HG02970 (cell line): ENCODE measurements at regions not wholly inside any gene's neighbourhood (a gene's known extent, or its start where the extent isn't known, plus 50 kb on each side); places are given as distances from the start of the nearest gene placed in this dataset.
"Not testable (repeated sequence)": the region's sequence is repeated elsewhere in the genome, so short reads cannot be mapped to it uniquely, and the experiment has no call there.

ENCODE experiments used
- ATAC-seq: cut with Tn5 transposase; IDR thresholded peaks from one replicate; pipeline ENCODE4 v1.9.1; 2021; ENCODE audit warnings: mild to moderate bottlenecking, moderate library complexity, moderate number of reproducible peaks; ENCODE audit not compliant: unreplicated experiment, low FRiP score

GRCh38 chr4:14143892-14144291 lies 516.4 kb upstream of the BOD1L1 start:
- no peak for ATAC-seq

- ATAC-seq = no peak
These were observed 521.9 kb upstream of the BOD1L1 start for GRCh38 chr4:14149176-14150053.

GRCh38 chr4:14151101-14151500 lies 523.6 kb upstream of the BOD1L1 start:
- no peak for ATAC-seq

GRCh38 chr4:14152834-14153519 lies 525.5 kb upstream of the BOD1L1 start:
- peak; percentile 69 for ATAC-seq

- ATAC-seq = no peak
These were observed 528.3 kb upstream of the BOD1L1 start for GRCh38 chr4:14155803-14156202.

- ATAC-seq = no peak
These were observed 529.7 kb upstream of the BOD1L1 start for GRCh38 chr4:14157262-14157661.

GRCh38 chr4:14165222-14165920 lies 537.8 kb upstream of the BOD1L1 start:
- ATAC-seq = peak; percentile 100

- no peak for ATAC-seq
These were observed 540.5 kb upstream of the BOD1L1 start for GRCh38 chr4:14167876-14168510.

GRCh38 chr4:14168919-14169318 lies 541.4 kb upstream of the BOD1L1 start:
- no peak for ATAC-seq

- no peak for ATAC-seq
These were observed 541.9 kb upstream of the BOD1L1 start for GRCh38 chr4:14169460-14169859.

- ATAC-seq = not testable (repeated sequence)
These were observed 542.4 kb upstream of the BOD1L1 start for GRCh38 chr4:14169940-14170339.

GRCh38 chr4:14176613-14177012 lies 549.1 kb upstream of the BOD1L1 start:
- no peak for ATAC-seq

GRCh38 chr4:14177987-14178386 lies 550.5 kb upstream of the BOD1L1 start:
- peak; percentile 85 for ATAC-seq

GRCh38 chr4:14178421-14178820 lies 550.9 kb upstream of the BOD1L1 start:
- ATAC-seq = peak; percentile 60

GRCh38 chr4:14180166-14180565 lies 552.6 kb upstream of the BOD1L1 start:
- ATAC-seq = no peak

- no peak for ATAC-seq
These were observed 553.6 kb upstream of the BOD1L1 start for GRCh38 chr4:14180983-14181601.

- no peak for ATAC-seq
These were observed 554.6 kb upstream of the BOD1L1 start for GRCh38 chr4:14182148-14182547.

GRCh38 chr4:14184265-14184664 lies 556.7 kb upstream of the BOD1L1 start:
- ATAC-seq = no peak

- no peak for ATAC-seq
These were observed 557.2 kb upstream of the BOD1L1 start for GRCh38 chr4:14184767-14185166.

GRCh38 chr4:14188214-14188613 lies 560.7 kb upstream of the BOD1L1 start:
- ATAC-seq = no peak
